Mesenchymal stem cell (in vitro differentiated cells and primary cell): ENCODE measurements at regions not wholly inside any gene's neighbourhood (a gene's known extent, or its start where the extent isn't known, plus 50 kb on each side); places are given as distances from the start of the nearest gene placed in this dataset.

Experiments used
- DNase-seq: peaks from one replicate; pipeline ENCODE4 v3.0.0-alpha.2; 2013
- H2AFZ ChIP-seq: one replicate; pipeline ENCODE4 v1.6.1; 2013; ENCODE audit warnings: low read depth, mild to moderate bottlenecking, control low read depth, inconsistent platforms, low read length, moderate library complexity
- H2AK5ac ChIP-seq: 2 replicates; pipeline ENCODE4 v1.6.1; 2013; ENCODE audit warnings: low read length, moderate library complexity, mild to moderate bottlenecking, inconsistent platforms; ENCODE audit not compliant: severe bottlenecking
- H2BK120ac ChIP-seq: one replicate; pipeline ENCODE4 v1.6.1; 2013; ENCODE audit warnings: low read depth, mild to moderate bottlenecking, inconsistent platforms, low read length, moderate library complexity
- H2BK12ac ChIP-seq, 2 experiments: one replicate each; pipeline ENCODE4 v1.6.1; 2013; ENCODE audit warnings: inconsistent platforms in 2 of 2, low read length in 2 of 2, mild to moderate bottlenecking in 2 of 2, moderate library complexity in 2 of 2, control low read depth in 1 of 2
- H2BK15ac ChIP-seq: one replicate; pipeline ENCODE4 v1.6.1; 2013; ENCODE audit warnings: mild to moderate bottlenecking, low read depth, inconsistent platforms; ENCODE audit not compliant: poor library complexity, severe bottlenecking
- H2BK5ac ChIP-seq: 2 replicates; pipeline ENCODE4 v1.6.1; 2013; ENCODE audit warnings: low read depth, mild to moderate bottlenecking, low read length, control low read depth, inconsistent platforms; ENCODE audit not compliant: poor library complexity, severe bottlenecking
- H3K14ac ChIP-seq, 2 experiments: one replicate each; pipeline ENCODE4 v1.6.1; 2013; ENCODE audit warnings: inconsistent platforms in 2 of 2, low read length in 2 of 2, control low read depth in 1 of 2, mild to moderate bottlenecking in 1 of 2, moderate library complexity in 1 of 2
- H3K18ac ChIP-seq, 2 experiments: one replicate each; pipeline ENCODE4 v1.6.1; 2013; ENCODE audit warnings: inconsistent platforms in 2 of 2, low read length in 2 of 2, control low read depth in 1 of 2, low read depth in 1 of 2, mild to moderate bottlenecking in 1 of 2
- H3K23ac ChIP-seq, 2 experiments: one replicate each; pipeline ENCODE4 v1.6.1; 2013; ENCODE audit warnings: inconsistent platforms in 2 of 2, low read length in 2 of 2, mild to moderate bottlenecking in 2 of 2, moderate library complexity in 2 of 2, control low read depth in 1 of 2
- H3K27ac ChIP-seq: 2 replicates; pipeline ENCODE4 v1.5.1; 2013; ENCODE audit warnings: mild to moderate bottlenecking, moderate library complexity, low read length, control low read depth, inconsistent platforms; ENCODE audit not compliant: poor library complexity, severe bottlenecking
- H3K27me3 ChIP-seq, 2 experiments: 2 replicates each; pipeline versions ENCODE4 v1.6.1 to v1.7.0; 2013; ENCODE audit warnings: low read length in 2 of 2, mild to moderate bottlenecking in 2 of 2, moderate library complexity in 2 of 2, control low read depth in 1 of 2, inconsistent platforms in 1 of 2; ENCODE audit not compliant: control insufficient read depth in 1 of 2, insufficient read depth in 1 of 2
- H3K36me3 ChIP-seq, 2 experiments: 2 replicates each; pipeline versions ENCODE4 v1.6.1 to v1.7.0; 2013; ENCODE audit warnings: low read length in 2 of 2, control low read depth in 1 of 2, inconsistent platforms in 1 of 2, low read depth in 1 of 2, mild to moderate bottlenecking in 1 of 2; ENCODE audit not compliant: insufficient read depth in 2 of 2, control insufficient read depth in 1 of 2
- H3K4ac ChIP-seq, 2 experiments: one replicate each; pipeline ENCODE4 v1.6.1; 2013; ENCODE audit warnings: inconsistent platforms in 2 of 2, low read length in 2 of 2, mild to moderate bottlenecking in 2 of 2, moderate library complexity in 2 of 2, control low read depth in 1 of 2, low read depth in 1 of 2
- H3K4me1 ChIP-seq: 2 replicates; pipeline ENCODE4 v1.6.1; 2013; ENCODE audit warnings: low read depth, low read length, control low read depth; ENCODE audit not compliant: control insufficient read depth, insufficient read depth
- H3K4me2 ChIP-seq: 2 replicates; pipeline ENCODE4 v1.6.1; 2013; ENCODE audit warnings: low read length, mild to moderate bottlenecking, inconsistent platforms; ENCODE audit not compliant: poor library complexity, severe bottlenecking
- H3K4me3 ChIP-seq, 2 experiments: 2 replicates each; pipeline versions ENCODE4 v1.5.1 to v1.7.0; 2013; ENCODE audit warnings: low read length in 2 of 2, mild to moderate bottlenecking in 2 of 2, control low read depth in 1 of 2, low read depth in 1 of 2; ENCODE audit not compliant: insufficient read depth in 1 of 2
- H3K79me1 ChIP-seq: replicated peaks from 2 replicates; pipeline ENCODE4 v1.6.1; 2013; ENCODE audit warnings: mild to moderate bottlenecking, control low read depth, low read length, inconsistent platforms; ENCODE audit not compliant: poor library complexity, severe bottlenecking
- H3K9ac ChIP-seq: 2 replicates; pipeline ENCODE4 v1.7.0; 2013; ENCODE audit warnings: mild to moderate bottlenecking, low read length, moderate library complexity
- H3K9me3 ChIP-seq: 2 replicates; pipeline ENCODE4 v1.7.0; 2013; ENCODE audit warnings: mild to moderate bottlenecking, low read length; ENCODE audit not compliant: control insufficient read depth
- H4K8ac ChIP-seq: one replicate; pipeline ENCODE4 v1.6.1; 2013; ENCODE audit warnings: inconsistent platforms, mild to moderate bottlenecking, low read length, moderate library complexity
- H4K91ac ChIP-seq: one replicate; pipeline ENCODE4 v1.6.1; 2013; ENCODE audit warnings: mild to moderate bottlenecking, low read length, inconsistent platforms
- WGBS: methylation state at CpG from one replicate; pipeline ENCODE4 v1.1.7; 2013; ENCODE audit warnings: mixed read lengths; 5-methylcytosine and 5-hydroxymethylcytosine counted together

- Histone ChIP-seq H3K27me3 (peaks cover 0 to 12% of the 10 kb centered on the region in 2 experiments), H4K8ac (no peak overlapping the region), H3K9me3 (no peaks in the 10 kb centered on the region), H3K27ac (no peak overlapping the region), H3K23ac (no peak overlapping the region), H3K4me1 (no peaks in the 10 kb centered on the region), H2AFZ (no peak overlapping the region), H3K79me1 (no peaks in the 10 kb centered on the region), H2BK12ac (no peak overlapping the region), H3K9ac (no peak overlapping the region), H2BK15ac (no peak overlapping the region), H3K4ac (no peak overlapping the region), H2BK120ac (no peak overlapping the region), H3K4me3 (no peak overlapping the region), H3K4me2 (no peak overlapping the region), H3K18ac (no peak overlapping the region), H3K36me3 (no peaks in the 10 kb centered on the region), H3K14ac (no peak overlapping the region), H2BK5ac (no peak overlapping the region), H2AK5ac (no peak overlapping the region), H4K91ac (no peak overlapping the region)
- WGBS: 96% methylated on average over 2 of the region's 5 CpGs
- DNase-seq: no peak
Observed at GRCh38 chr2:217703102-217703501, 299.7 kb downstream of the TNS1 start.

- Histone ChIP-seq H3K4ac (no peak overlapping the region), H3K4me1 (no peaks in the 10 kb centered on the region), H3K36me3 (no peaks in the 10 kb centered on the region), H3K27ac (no peak overlapping the region), H3K9ac (no peak overlapping the region), H2BK5ac (no peak overlapping the region), H4K8ac (no peak overlapping the region), H3K27me3 (peaks cover 0 to 12% of the 10 kb centered on the region in 2 experiments), H3K4me3 (no peak overlapping the region), H2BK15ac (no peak overlapping the region), H3K18ac (no peak overlapping the region), H2AFZ (no peak overlapping the region), H2BK12ac (no peak overlapping the region), H4K91ac (no peak overlapping the region), H3K4me2 (no peak overlapping the region), H2BK120ac (no peak overlapping the region), H3K9me3 (no peaks in the 10 kb centered on the region), H2AK5ac (no peak overlapping the region), H3K79me1 (no peaks in the 10 kb centered on the region), H3K14ac (no peak overlapping the region), H3K23ac (no peak overlapping the region)
- DNase-seq: no peak
- WGBS: 81% methylated on average over 2 of the region's 5 CpGs
Observed at GRCh38 chr2:217701622-217702021, 301.2 kb downstream of the TNS1 start.

- no peak overlapping the region for H3K18ac ChIP-seq
- no peak overlapping the region for H2AK5ac ChIP-seq
- no peak for DNase-seq
- H3K79me1 ChIP-seq: no peaks in the 10 kb centered on the region
- H2AFZ ChIP-seq: no peak overlapping the region
- H3K36me3 ChIP-seq: no peaks in the 10 kb centered on the region
- H3K4me1 ChIP-seq: peaks cover 5% of the 10 kb centered on the region
- no peak overlapping the region for H2BK15ac ChIP-seq
- no peak overlapping the region for H3K14ac ChIP-seq
- no peak overlapping the region for H4K8ac ChIP-seq
- peaks cover 0 to under 1% of the 10 kb centered on the region in 2 experiments for H3K27me3 ChIP-seq
- H3K4ac ChIP-seq: no peak overlapping the region
- H3K4me3 ChIP-seq: no peak overlapping the region
- H3K4me2 ChIP-seq: no peak overlapping the region
- H4K91ac ChIP-seq: no peak overlapping the region
- no peak overlapping the region for H3K23ac ChIP-seq
- H2BK5ac ChIP-seq: no peak overlapping the region
- H3K9me3 ChIP-seq: no peaks in the 10 kb centered on the region
- H3K9ac ChIP-seq: no peak overlapping the region
- no peak overlapping the region for H2BK120ac ChIP-seq
- no peak overlapping the region for H2BK12ac ChIP-seq
- WGBS: 75% methylated on average over 2 of the region's 3 CpGs
- H3K27ac ChIP-seq: no peak overlapping the region
Observed at GRCh38 chr2:217698691-217699090, 304.1 kb downstream of the TNS1 start.

- Histone ChIP-seq H3K27ac (peak overlapping the region; percentile 74), H2BK15ac (no peak overlapping the region), H3K23ac (no peak overlapping the region), H2BK12ac (peak overlapping the region; percentile 69 to 99), H2BK120ac (no peak overlapping the region), H3K4me2 (no peak overlapping the region), H2BK5ac (peak overlapping the region; percentile 75), H3K9me3 (no peaks in the 10 kb centered on the region), H3K14ac (no peak overlapping the region), H4K8ac (peak overlapping the region; percentile 1), H3K4me3 (peak overlapping the region in 1 of 2 experiments; percentile 20), H2AFZ (no peak overlapping the region), H3K18ac (peak overlapping the region; percentile 40 to 94), H3K79me1 (no peaks in the 10 kb centered on the region), H3K4me1 (peaks cover 10% of the 10 kb centered on the region), H3K27me3 (no peaks in the 10 kb centered on the region), H3K36me3 (no peaks in the 10 kb centered on the region), H4K91ac (peak overlapping the region; percentile 71), H3K4ac (peak overlapping the region; percentile 7 to 20), H3K9ac (peak overlapping the region; percentile 81), H2AK5ac (peak overlapping the region; percentile 88)
- WGBS: 25% methylated on average over 3 of the region's 3 CpGs
- DNase-seq: peak; percentile 99
Observed at GRCh38 chr2:217695033-217695520, 307.7 kb downstream of the TNS1 start.
